Lower lobe of right lung (tissue), 2 donors: ENCODE measurements at regions not wholly inside any gene's neighbourhood (a gene's known extent, or its start where the extent isn't known, plus 50 kb on each side); places are given as distances from the start of the nearest gene placed in this dataset.

ENCODE experiments used
- ATAC-seq, 2 donors: fragments of 200-7000 bp; cut with Tn5 transposase; one replicate each; pipeline ENCODE4 v1.9.1; 2020 to 2022; ENCODE audit warnings: mild to moderate bottlenecking in 2 of 2, moderate library complexity in 2 of 2
- DNase-seq: peaks from one replicate; pipeline ENCODE4 v3.0.0-alpha.2; 2020
- H3K27ac ChIP-seq: fragments of 200-600 bp; one replicate; pipeline ENCODE4 v1.8.0; 2022
- H3K27me3 ChIP-seq: fragments of 200-600 bp; one replicate; pipeline ENCODE4 v1.8.0; 2022; ENCODE audit warnings: low read depth
- H3K36me3 ChIP-seq: fragments of 200-600 bp; one replicate; pipeline ENCODE4 v1.8.0; 2022; ENCODE audit warnings: mild to moderate bottlenecking
- H3K4me1 ChIP-seq: fragments of 200-600 bp; one replicate; pipeline ENCODE4 v1.8.0; 2022
- H3K4me3 ChIP-seq: fragments of 200-600 bp; one replicate; pipeline ENCODE4 v1.8.0; 2022; ENCODE audit warnings: mild to moderate bottlenecking
- H3K9me3 ChIP-seq: fragments of 200-600 bp; one replicate; pipeline ENCODE4 v1.8.0; 2022
- CTCF ChIP-seq: fragments of 200-600 bp; IDR thresholded peaks from one replicate; pipeline ENCODE4 v1.8.0; 2022; ENCODE audit warnings: antibody characterized with exemption, mild to moderate bottlenecking
- intact Hi-C: fragments of 100-400 bp; cut with DNase I; formaldehyde crosslinking; loops from one replicate; pipeline ENCODE4 v1.11.0; 2022
- donor health status: DM: no; HTN: yes; CAD: no; lungs with severe emphysema.

GRCh38 chr2:176494949-176495353 is 225.7 kb downstream of the MTX2 start:
- peaks cover 24% of the 10 kb centered on the region for H3K4me1 ChIP-seq
- H3K36me3 ChIP-seq: no peaks in the 10 kb centered on the region
- no peak overlapping the region for H3K4me3 ChIP-seq
- no peak overlapping the region for H3K27ac ChIP-seq
- intact Hi-C loops: no loop called here
- no peak for TF ChIP-seq CTCF
- H3K27me3 ChIP-seq: peaks cover 9% of the 10 kb centered on the region
- peak; percentile 62 for DNase-seq
- H3K9me3 ChIP-seq: no peaks in the 10 kb centered on the region
- peak; percentile 74 for ATAC-seq

GRCh38 chr2:176495826-176496225 is 226.6 kb downstream of the MTX2 start:
- peaks cover 24% of the 10 kb centered on the region for H3K4me1 ChIP-seq
- no peak for ATAC-seq
- TF ChIP-seq CTCF: no peak

GRCh38 chr2:176496761-176497160 is 227.5 kb downstream of the MTX2 start:
- H3K27me3 ChIP-seq: peaks cover 7% of the 10 kb centered on the region
- no peak overlapping the region for H3K27ac ChIP-seq
- H3K4me1 ChIP-seq: peaks cover 24% of the 10 kb centered on the region
- no peaks in the 10 kb centered on the region for H3K36me3 ChIP-seq
- intact Hi-C loops: no loop called here
- no peak for ATAC-seq
- no peak for TF ChIP-seq CTCF
- no peaks in the 10 kb centered on the region for H3K9me3 ChIP-seq
- no peak for DNase-seq
- H3K4me3 ChIP-seq: no peak overlapping the region

More at GRCh38 chr2:176495826-176496225, 226.6 kb downstream of the MTX2 start:
- Histone ChIP-seq H3K4me3 (no peak overlapping the region), H3K9me3 (no peaks in the 10 kb centered on the region), H3K27me3 (peaks cover 7% of the 10 kb centered on the region), H3K36me3 (no peaks in the 10 kb centered on the region), H3K27ac (no peak overlapping the region)
- intact Hi-C loops: no loop called here
- no peak for DNase-seq

- Histone ChIP-seq H3K36me3 (no peaks in the 10 kb centered on the region), H3K4me1 (no peaks in the 10 kb centered on the region), H3K4me3 (no peak overlapping the region), H3K9me3 (no peaks in the 10 kb centered on the region), H3K27ac (no peak overlapping the region), H3K27me3 (peaks cover 7% of the 10 kb centered on the region)
- TF ChIP-seq CTCF: no peak
- intact Hi-C loops: no loop called here
- DNase-seq (no peak), ATAC-seq (no peak)
Measured at GRCh38 chr2:176500901-176501300, 231.7 kb downstream of the MTX2 start.

GRCh38 chr2:176501617-176502016 is 232.4 kb downstream of the MTX2 start:
- peaks cover 7% of the 10 kb centered on the region for H3K27me3 ChIP-seq
- TF ChIP-seq CTCF: no peak
- H3K27ac ChIP-seq: no peak overlapping the region
- ATAC-seq: no peak
- DNase-seq: no peak
- H3K4me1 ChIP-seq: no peaks in the 10 kb centered on the region
- no peak overlapping the region for H3K4me3 ChIP-seq
- H3K9me3 ChIP-seq: no peaks in the 10 kb centered on the region
- intact Hi-C loops: no loop called here
- H3K36me3 ChIP-seq: no peaks in the 10 kb centered on the region

- DNase-seq (no peak), ATAC-seq (no peak)
- Histone ChIP-seq H3K36me3 (no peaks in the 10 kb centered on the region), H3K9me3 (no peaks in the 10 kb centered on the region), H3K27ac (no peak overlapping the region), H3K4me1 (no peaks in the 10 kb centered on the region), H3K27me3 (peaks cover 7% of the 10 kb centered on the region), H3K4me3 (no peak overlapping the region)
- TF ChIP-seq CTCF: no peak
- intact Hi-C loops: no loop called here
Measured at GRCh38 chr2:176502619-176503018, 233.4 kb downstream of the MTX2 start.
